ENCODE measurements at regions not wholly inside any gene's neighbourhood (a gene's known extent, or its start where the extent isn't known, plus 50 kb on each side); places are given as distances from the start of the nearest gene placed in this dataset.

DNA sequence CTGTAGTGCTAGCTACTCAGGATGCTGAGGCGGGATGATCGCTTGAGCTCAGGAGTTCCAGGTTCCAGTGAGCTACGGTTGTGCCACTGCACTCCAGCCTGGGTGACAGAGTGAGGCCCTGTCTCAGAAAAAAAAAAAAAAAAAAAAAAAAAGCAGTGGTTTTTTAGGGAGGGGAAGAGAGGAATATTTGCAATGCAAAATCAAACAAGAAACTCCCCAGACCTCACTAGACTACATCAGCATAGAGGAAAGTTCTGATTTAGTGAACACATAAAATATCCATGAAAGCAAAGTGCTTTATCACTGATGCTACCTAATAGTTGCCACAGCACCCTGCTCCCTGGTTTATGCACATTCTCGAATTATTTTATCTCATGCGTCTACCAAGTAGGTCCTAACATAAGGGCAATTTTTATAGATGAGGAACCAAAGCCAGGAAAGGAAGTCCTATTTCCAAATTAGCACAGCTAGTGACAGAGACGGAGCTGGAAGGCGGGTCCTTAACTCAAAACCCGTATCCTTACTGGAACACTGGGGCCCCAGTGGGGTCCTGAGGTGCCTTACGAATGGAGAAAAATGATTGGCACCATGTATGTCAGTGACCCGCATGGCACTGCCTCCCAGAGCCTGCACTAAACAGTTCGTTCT, 50.7 kb upstream of the GPR157 start:
- no peak for DNase-seq

DNA sequence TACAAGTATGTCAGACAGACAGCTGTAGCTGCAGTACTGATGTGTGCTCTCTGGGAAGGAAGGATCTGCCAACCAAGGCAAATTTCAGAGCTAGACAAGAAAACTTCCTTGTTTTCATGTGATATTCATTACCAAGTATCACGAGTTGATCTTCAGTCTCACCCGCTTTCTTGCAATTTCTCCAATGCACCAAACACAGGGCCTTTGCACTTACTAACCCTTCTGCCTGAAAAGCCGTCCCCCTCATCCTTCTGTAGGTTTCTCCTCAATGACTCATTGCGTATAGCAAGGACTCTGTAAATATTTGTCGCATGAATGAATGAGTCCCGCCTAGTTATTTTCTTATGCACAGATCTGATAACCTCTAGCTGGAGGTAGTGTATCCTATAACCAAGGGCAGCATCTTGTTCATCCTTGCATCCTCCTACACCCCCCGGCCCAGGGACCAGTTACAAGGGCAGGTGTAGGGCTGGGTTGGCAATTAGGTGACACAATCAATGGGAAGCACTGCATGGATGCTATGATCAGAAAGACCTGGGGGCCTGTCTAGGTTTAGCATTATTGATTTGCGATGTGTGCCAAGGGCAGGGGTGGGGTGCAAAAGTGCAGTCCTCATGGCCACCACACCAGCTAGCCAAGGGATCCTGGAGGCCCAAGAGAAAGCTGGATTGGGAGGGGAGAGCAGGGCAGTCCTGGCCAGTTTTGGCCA, 51.4 kb upstream of the GPR157 start:
- no peak for DNase-seq

GRCh38 chr1:9181176-9181906, 52.4 kb upstream of the GPR157 start:
- DNase-seq: peak; percentile 51 to 61

- no peak for DNase-seq
Observed at GRCh38 chr1:9181990-9182783, 52.4 kb upstream of the H6PD start.

GRCh38 chr1:9182784-9183257, 51.8 kb upstream of the H6PD start:
- DNase-seq: no peak

- no peak for DNase-seq
Observed at GRCh38 chr1:9183441-9183840, 51.1 kb upstream of the H6PD start.

DNA sequence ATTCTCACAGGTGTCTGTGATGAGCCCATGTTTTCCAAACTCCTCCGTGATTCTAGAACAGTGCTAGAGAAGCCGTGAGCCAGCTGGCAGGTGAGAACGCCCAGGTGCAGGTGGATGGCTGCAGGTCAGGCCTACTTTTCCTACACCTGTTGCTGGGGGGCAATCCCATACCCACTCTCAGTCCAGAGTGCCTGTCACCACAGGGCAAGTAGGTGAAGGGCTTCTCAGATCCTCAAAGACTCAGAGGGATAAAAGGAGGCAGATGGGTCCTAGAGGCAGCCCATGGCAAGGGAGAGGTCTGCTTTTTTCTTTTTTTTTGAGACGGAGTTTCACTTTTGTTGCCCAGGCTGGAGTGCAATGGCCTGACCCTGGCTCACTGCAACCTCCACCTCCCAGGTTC, 50.7 kb upstream of the H6PD start:
- DNase-seq: no peak

DNA sequence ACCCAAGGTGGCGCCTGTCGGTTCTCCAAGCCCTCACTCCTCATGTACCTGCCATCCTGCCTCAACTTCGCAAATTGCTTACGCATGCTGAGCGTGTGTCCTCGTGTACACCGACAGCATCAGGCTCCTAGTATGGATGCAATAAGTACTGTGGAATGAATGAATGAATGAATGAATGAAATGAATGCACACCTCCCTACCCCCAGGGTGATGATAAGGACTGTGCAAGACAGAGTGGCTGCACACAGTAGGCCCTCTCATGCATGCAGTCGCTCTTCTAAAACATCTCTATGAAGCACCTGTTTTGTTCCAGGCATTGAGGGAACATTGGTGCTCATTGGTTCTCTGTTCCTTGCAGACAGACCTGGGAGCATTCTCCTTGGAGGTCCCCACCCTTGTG, 49.8 kb upstream of the H6PD start:
- no peak for DNase-seq

Data from CD4-positive, alpha-beta T cell treated with Interleukin-1 beta for 1 hour (primary cell).